ENCODE measurements at regions not wholly inside any gene's neighbourhood (a gene's known extent, or its start where the extent isn't known, plus 50 kb on each side); places are given as distances from the start of the nearest gene placed in this dataset.
"Not testable (repeated sequence)": the region's sequence is repeated elsewhere in the genome, so short reads cannot be mapped to it uniquely, and the experiment has no call there.

GRCh38 chrX:82734140-82734539 lies 774.0 kb upstream of the POU3F4 start:
- H2BK15ac ChIP-seq (ENCODE audit: low read depth, low read length) = no peak overlapping the region

GRCh38 chrX:82738313-82738712 lies 769.8 kb upstream of the POU3F4 start:
- not testable (repeated sequence) for H3K56ac ChIP-seq (ENCODE audit: insufficient read length, low read depth, low read length); H2BK120ac ChIP-seq (ENCODE audit: low read depth, low read length, poor library complexity, severe bottlenecking); H3K23ac ChIP-seq (ENCODE audit: insufficient read length, low read depth, low read length); H2BK20ac ChIP-seq (ENCODE audit: low read depth, low read length, poor library complexity, severe bottlenecking); H3K27ac ChIP-seq (ENCODE audit: insufficient read length, low read depth, low read length); H3K4me1 ChIP-seq (ENCODE audit: insufficient read depth, low read length); H2AFZ ChIP-seq (ENCODE audit: low read length); H3K79me1 ChIP-seq (ENCODE audit: insufficient read depth, low read depth, low read length, poor library complexity, severe bottlenecking); H4K91ac ChIP-seq (ENCODE audit: insufficient read length, low read depth, low read length); H3K9ac ChIP-seq (ENCODE audit: extremely low read depth, insufficient read length, low read length); H2BK12ac ChIP-seq (ENCODE audit: insufficient read length, low read depth, low read length); H3K9me3 ChIP-seq (ENCODE audit: control insufficient read depth, low read depth, low read length); H4K20me1 ChIP-seq (ENCODE audit: control insufficient read depth, insufficient read depth, insufficient read length); H2AK5ac ChIP-seq (ENCODE audit: insufficient read length, low read length); H3K79me2 ChIP-seq (ENCODE audit: insufficient read depth, low read length); H3K23me2 ChIP-seq (ENCODE audit: insufficient read length, low read depth, low read length, poor library complexity, severe bottlenecking); H3K4me3 Mint-ChIP-seq; H4K5ac ChIP-seq (ENCODE audit: insufficient read length, low read depth, low read length); H2BK5ac ChIP-seq (ENCODE audit: insufficient read length, low read length); H4K8ac ChIP-seq (replicated peaks; ENCODE audit: insufficient read length, low read depth, low read length); H3K18ac ChIP-seq (ENCODE audit: insufficient read length, low read depth, low read length); H3T11ph ChIP-seq (ENCODE audit: low read length); H3K27me3 ChIP-seq (ENCODE audit: insufficient read depth, low read length); H3K14ac ChIP-seq (ENCODE audit: insufficient read depth, low read length); H3K27ac Mint-ChIP-seq; H2BK15ac ChIP-seq (ENCODE audit: low read depth, low read length); H3K4me1 Mint-ChIP-seq; H3K4me2 ChIP-seq (ENCODE audit: insufficient read depth, insufficient read length, low read length); H3K4ac ChIP-seq (ENCODE audit: low read depth, low read length); H3K27me3 Mint-ChIP-seq (ENCODE audit: low read depth); DNase-seq
- no CpG with 5 or more reads among the region's 20 CpGs for WGBS (ENCODE audit: extremely low coverage, insufficient read length, low lambda C conversion rate)
- Mint-ChIP-seq H3K9me3 (peaks cover 37 to 48% of the 10 kb centered on the region in 2 experiments), H3K36me3 (ENCODE audit: insufficient read depth in 1 of 3, low read depth in 3 of 3) (peaks cover 3 to 11% (median 9%) of the 10 kb centered on the region in 3 experiments; a peak in 6 of 7 replicates)

More at GRCh38 chrX:82734140-82734539, 774.0 kb upstream of the POU3F4 start:
- H2BK120ac ChIP-seq (ENCODE audit: low read depth, low read length, poor library complexity, severe bottlenecking) = no peak overlapping the region
- H3K9ac ChIP-seq (ENCODE audit: extremely low read depth, insufficient read length, low read length) = no peak overlapping the region
- H3K23me2 ChIP-seq (ENCODE audit: insufficient read length, low read depth, low read length, poor library complexity, severe bottlenecking) = no peaks in the 10 kb centered on the region
- Mint-ChIP-seq H3K4me1 (no peaks in the 10 kb centered on the region), H3K27ac (no peak overlapping the region), H3K27me3 (ENCODE audit: low read depth) (no peaks in the 10 kb centered on the region), H3K4me3 (no peak overlapping the region), H3K9me3 (peaks cover 35 to 42% of the 10 kb centered on the region in 2 experiments), H3K36me3 (ENCODE audit: insufficient read depth in 1 of 3, low read depth in 3 of 3) (peaks cover 3 to 11% (median 9%) of the 10 kb centered on the region in 3 experiments; a peak in 6 of 7 replicates)
- no peak overlapping the region for H3K27ac ChIP-seq (ENCODE audit: insufficient read length, low read depth, low read length)
- no peak overlapping the region for H3K4me2 ChIP-seq (ENCODE audit: insufficient read depth, insufficient read length, low read length)
- H4K91ac ChIP-seq (ENCODE audit: insufficient read length, low read depth, low read length) = no peak overlapping the region
- no peak overlapping the region for H3K14ac ChIP-seq (ENCODE audit: insufficient read depth, low read length)
- H4K8ac ChIP-seq (replicated peaks; ENCODE audit: insufficient read length, low read depth, low read length) = no peak overlapping the region
- no peak overlapping the region for H2BK20ac ChIP-seq (ENCODE audit: low read depth, low read length, poor library complexity, severe bottlenecking)
- H3K4me1 ChIP-seq (ENCODE audit: insufficient read depth, low read length) = no peaks in the 10 kb centered on the region
- no peak overlapping the region for H3K4ac ChIP-seq (ENCODE audit: low read depth, low read length)
- TF ChIP-seq CTCF (conservative IDR thresholded peaks at IDR 0.05) = no peak
- H4K20me1 ChIP-seq (ENCODE audit: control insufficient read depth, insufficient read depth, insufficient read length) = no peaks in the 10 kb centered on the region
- H2AK5ac ChIP-seq (ENCODE audit: insufficient read length, low read length) = no peak overlapping the region
- H2BK12ac ChIP-seq (ENCODE audit: insufficient read length, low read depth, low read length) = no peak overlapping the region
- H3K79me1 ChIP-seq (ENCODE audit: insufficient read depth, low read depth, low read length, poor library complexity, severe bottlenecking) = no peaks in the 10 kb centered on the region
- H3K79me2 ChIP-seq (ENCODE audit: insufficient read depth, low read length) = no peaks in the 10 kb centered on the region
- no peak overlapping the region for H2AFZ ChIP-seq (ENCODE audit: low read length)
- no peaks in the 10 kb centered on the region for H3K27me3 ChIP-seq (ENCODE audit: insufficient read depth, low read length)
- H4K5ac ChIP-seq (ENCODE audit: insufficient read length, low read depth, low read length) = no peak overlapping the region
- no peak overlapping the region for H3K18ac ChIP-seq (ENCODE audit: insufficient read length, low read depth, low read length)
- no peaks in the 10 kb centered on the region for H3K9me3 ChIP-seq (ENCODE audit: control insufficient read depth, low read depth, low read length)
- H2BK5ac ChIP-seq (ENCODE audit: insufficient read length, low read length) = no peak overlapping the region
- no peak overlapping the region for H3K56ac ChIP-seq (ENCODE audit: insufficient read length, low read depth, low read length)
- no peak overlapping the region for H3T11ph ChIP-seq (ENCODE audit: low read length)
- H3K23ac ChIP-seq (ENCODE audit: insufficient read length, low read depth, low read length) = no peak overlapping the region
- no peak for DNase-seq
